ENCODE measurements at regions not wholly inside any gene's neighbourhood (a gene's known extent, or its start where the extent isn't known, plus 50 kb on each side); places are given as distances from the start of the nearest gene placed in this dataset.

GRCh38 chr9:113741886-113742854, 133.9 kb upstream of the ZNF618 start:
- no peak for DNase-seq

DNA sequence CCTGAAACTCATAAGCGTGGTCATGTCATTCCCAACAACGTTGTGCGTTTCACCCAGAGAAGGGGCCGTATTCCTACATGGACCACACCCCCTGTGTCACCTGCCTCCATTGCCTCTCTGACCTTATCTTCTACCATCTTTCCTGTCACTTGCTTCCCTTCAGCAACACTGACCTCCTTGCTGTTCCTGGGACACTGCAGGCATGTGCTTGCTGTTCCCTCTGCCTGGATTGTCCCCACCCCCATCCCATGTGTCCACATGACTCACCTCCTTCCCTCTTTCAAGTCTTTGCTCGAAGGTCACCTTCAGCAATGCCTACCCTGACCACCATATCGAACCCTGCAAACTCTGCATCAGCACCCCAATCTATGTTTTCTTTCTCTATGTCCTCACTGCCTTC, 133.2 kb upstream of the ZNF618 start:
- DNase-seq: no peak

DNA sequence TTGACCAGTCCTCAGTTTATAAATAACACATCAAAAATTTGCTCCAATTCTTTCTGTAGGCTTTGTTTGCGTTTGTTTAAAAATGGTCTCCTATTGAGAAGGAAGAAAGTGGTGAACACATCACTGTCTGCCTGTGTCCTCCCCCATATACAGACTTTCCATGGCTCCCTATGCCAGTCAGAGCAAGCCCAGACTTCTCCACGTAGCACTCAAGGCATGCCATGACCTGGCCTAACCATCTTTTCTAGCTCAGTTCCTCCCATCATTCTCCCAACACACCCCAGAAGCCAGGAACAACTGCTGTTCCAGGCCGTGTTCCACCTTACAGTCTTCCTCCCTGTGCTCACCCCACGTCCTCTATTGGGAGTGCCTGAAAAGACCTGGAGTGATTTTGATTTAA, 129.6 kb upstream of the ZNF618 start:
- no peak for DNase-seq

DNA sequence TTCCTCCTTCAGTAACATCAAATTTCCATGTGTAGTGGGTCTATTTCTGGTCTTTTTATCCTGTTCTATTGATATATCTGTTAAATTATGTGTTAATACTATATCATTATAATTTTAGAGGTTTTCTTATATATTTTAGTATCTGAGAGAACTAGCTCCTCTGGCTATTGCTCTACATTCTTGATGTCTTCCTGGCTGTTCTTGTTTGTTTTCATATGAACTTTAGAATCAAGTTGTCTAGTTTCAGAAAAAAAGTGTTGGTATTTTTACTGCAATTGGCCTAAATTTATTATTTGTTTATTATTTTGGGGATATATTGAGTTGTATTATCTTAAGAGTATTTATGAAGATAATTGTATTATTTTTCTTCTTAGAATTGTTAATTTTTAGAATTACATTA, 128.0 kb upstream of the ZNF618 start:
- DNase-seq: no peak

DNA sequence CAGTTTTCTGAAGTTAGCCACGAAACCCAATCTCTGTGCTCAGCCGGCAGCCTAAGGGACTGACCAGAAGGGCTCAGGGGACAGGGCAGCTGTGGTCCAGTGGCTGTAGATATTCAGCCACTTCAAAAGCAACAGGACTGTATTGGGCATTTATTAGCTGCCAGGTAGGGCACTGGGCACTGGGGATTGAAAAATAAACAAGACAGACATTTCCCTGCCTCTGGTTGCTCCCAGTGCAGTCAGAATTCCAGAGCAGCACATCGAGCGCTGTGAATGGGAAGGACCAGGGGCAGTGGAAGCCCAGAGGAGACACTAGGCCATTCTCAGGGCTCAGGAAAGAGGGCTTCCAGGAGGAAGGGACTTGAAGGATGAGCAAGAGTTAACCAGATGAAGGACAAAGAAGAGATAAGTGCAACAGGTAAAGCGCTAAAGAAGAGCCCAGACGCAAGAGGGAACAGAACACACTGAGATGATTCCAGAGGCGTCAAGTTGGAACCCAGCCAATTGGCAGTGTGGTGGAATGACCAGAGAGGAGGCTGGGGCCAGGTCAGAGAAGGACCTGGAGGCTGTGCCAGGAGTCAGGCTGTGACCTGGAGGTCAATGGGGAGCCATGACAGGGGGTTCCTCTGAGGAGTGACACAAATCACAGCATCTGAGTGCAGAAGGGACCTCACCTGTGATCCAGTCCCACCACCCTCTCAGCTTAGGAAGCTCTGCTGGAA, 122.5 kb upstream of the ZNF618 start:
- DNase-seq: no peak

GRCh38 chr9:113754739-113755138, 121.4 kb upstream of the ZNF618 start:
- no peak for DNase-seq

DNA sequence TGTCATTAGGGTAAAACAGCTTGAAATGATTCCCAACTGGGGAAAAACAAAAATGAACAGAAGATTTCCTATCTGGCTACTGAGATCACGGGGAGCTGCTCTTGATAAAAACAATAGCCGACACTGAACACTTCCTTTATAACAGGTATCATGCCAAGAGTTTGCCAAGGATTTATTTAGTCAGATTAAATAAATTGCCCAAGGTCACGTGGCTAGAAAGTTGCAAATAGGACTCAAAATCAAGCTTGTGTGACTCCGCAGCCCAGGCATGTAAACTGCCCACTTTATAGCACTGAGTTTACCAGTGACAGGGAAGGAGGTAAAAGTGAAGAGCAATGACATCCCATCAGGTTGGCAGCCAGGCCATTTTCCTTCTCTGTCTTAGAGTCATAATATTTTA, 120.7 kb upstream of the ZNF618 start:
- no peak for DNase-seq

DNA sequence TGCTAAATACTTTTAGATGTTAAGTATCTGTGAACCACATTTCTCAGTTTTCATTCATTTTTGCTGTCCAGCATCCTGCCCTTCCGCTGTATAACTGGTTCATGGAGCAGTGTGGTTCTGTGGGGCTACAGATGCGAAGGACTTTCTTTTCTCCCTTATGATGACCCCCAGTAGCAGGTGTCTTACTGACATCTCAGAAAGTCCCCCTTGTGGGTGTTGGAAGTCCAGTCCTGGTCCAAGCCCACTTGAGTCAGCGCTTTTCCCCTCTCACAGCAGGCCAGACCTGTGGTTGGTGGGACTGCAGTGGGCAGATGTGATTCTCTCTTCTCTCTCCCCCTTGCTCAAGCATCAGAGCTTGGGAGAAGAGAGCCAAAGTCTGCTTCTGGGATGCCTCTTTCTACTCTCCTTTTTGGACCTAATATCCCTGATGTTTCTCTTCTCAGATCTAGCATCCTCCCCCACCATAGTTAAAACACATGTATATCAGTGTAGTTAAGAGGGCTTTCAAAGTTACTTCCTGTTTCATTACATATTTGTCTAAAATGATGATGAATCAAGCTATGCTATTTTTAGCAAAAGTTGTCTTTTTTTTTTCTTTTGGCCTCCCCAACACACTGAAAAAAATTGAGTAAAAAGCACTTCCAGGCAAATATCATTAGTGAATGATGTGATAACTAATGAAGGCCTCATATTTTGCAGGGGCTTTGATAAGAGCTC, 119.5 kb upstream of the ZNF618 start:
- DNase-seq: no peak

DNA sequence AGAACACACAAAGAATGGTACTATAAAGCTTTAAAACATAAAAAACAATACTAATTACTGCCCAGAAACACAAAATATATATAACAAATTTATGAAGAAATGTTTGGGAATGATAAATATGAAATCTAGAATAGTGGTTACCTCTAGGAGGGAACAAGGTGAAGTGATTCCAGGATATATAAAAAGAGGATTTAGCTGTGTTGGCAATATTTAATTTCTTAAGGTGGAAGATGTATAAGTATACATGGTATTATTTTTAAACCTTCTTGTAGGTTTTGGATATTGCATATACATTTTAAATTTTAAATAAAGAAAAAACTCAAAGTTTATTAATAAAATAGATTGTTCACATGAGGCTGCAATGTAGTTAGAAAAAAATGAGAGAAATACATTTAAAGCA, 112.7 kb upstream of the ZNF618 start:
- no peak for DNase-seq

DNA sequence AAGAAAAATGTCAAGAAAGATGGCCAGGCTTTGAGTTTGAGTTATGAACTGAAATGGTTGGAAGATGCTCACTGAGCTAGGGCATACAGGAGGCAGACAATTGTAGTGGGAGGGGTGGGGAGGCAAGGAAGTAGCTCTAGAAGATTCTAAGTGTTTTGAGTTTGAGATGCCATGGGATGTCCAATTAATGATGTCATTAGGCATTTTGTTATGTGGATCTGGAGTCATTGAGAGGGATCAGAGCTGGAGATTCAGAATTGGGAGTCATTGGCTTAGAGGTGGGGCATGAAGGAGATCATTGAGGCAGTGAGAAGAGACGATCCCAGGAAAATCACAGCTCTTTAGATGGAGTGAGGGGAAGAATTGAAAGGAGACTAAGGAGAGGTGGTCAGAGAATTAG, 111.5 kb upstream of the ZNF618 start:
- DNase-seq: no peak

DNA sequence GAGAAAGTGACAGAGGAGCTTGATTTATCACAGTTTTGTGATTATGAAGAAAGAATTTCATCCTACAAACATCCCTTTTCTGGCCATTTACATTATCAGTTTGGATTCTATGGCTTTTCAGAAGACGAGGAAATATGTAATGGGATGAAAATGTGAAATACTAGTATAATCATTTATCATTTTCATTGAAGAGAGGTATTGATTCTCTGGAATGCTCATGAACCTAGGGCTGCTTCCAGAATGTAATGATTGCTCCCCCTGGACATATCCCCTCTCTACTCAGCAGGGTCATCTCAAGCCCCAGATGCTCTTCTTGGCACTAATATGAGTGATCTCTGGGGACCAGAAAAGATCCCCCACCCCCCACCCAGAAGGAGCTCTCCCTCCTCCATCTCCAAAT, 106.7 kb upstream of the ZNF618 start:
- no peak for DNase-seq

GRCh38 chr9:113770396-113770795, 105.7 kb upstream of the ZNF618 start:
- no peak for DNase-seq

- DNase-seq: no peak
These were observed 104.9 kb upstream of the ZNF618 start for GRCh38 chr9:113771199-113771598.

DNA sequence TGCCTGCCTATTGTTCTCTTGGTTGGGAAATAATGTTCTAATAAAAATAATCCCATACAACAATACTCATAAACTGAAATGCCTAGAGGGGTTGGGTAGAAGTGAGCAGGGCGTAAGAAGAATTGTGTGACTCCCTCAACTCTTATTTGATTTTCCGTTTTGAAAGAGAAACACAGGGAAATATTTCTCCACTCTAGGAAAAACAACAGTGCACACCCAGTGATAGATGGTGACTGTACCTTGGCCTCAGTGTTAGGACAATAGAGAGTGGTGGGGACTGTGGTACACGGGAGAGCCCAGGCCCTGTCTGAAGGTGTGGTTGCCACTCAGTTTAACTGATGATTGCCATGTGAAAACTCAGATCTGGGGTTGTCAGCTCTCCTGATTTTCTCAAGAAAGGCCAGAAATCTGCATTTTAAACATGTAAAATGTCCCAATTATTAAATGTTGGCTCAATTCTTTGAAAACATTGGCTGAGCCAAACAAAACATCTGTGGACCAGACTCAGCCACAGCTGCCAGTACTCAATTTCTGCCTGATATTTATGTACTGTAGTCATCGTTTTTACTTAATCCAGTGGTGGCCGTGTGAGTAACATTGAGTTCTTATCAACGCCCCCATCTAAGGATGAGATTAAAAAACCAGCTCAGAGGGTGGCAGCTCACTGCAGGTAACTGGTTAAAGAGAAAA, 103.8 kb upstream of the ZNF618 start:
- DNase-seq: no peak

DNA sequence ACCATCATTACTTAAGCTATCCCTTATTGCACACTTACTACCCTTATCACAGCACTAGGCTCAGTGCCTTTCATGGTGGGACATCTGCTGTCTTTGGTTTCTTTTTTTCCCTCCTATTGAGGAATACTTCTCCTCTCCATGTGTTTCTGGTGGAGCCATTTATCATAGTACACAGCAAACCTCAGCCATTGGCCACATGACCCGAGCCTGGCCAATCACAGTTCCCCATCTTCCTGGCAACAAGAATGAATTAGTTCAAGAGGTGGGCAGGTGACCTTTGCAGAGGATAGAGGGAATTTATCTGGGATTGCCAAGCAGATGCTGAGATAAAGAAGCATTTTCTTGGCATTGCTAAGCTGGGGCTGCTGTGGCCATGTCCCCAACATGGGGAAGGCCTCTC, 101.1 kb upstream of the ZNF618 start:
- DNase-seq: no peak

DNA sequence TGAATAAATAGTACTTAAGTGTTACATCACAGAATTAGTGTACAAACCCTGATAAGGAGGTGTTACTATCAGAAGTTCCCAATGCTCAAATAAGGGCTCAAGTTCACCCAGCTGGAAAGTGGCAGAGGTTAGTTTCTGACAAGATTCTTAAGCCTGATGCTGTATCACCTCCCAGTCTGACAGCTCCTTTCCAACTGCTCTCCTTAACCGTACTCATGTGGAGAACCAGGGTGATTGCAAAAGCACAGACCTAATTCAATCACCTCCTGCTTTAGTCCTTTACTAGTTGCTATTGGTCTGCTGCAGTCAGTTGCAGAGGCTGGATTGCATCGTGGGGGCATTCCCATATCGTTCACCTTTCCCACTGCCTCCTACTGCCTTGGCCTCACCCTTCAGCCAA, 100.4 kb upstream of the ZNF618 start:
- DNase-seq: no peak

DNA sequence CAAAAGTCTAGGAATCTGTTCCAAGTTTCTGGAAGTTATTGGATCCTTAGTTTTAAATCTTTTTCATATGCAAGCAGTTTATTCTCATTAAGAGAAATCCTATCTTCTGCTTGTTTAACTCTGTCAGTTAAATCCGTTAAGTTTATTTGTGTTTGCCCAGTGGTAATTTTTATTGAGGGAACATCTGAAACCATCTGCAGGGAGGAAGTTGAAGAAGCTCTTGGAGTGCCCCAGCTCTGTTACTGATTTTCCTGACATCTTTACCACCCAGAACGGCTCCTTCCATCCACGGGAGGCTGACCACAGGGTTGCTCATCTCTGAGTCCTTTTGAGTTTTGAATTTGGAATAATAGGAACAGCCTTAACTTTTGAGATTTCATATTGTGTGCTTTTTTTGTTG, 99.9 kb upstream of the ZNF618 start:
- no peak for DNase-seq

DNA sequence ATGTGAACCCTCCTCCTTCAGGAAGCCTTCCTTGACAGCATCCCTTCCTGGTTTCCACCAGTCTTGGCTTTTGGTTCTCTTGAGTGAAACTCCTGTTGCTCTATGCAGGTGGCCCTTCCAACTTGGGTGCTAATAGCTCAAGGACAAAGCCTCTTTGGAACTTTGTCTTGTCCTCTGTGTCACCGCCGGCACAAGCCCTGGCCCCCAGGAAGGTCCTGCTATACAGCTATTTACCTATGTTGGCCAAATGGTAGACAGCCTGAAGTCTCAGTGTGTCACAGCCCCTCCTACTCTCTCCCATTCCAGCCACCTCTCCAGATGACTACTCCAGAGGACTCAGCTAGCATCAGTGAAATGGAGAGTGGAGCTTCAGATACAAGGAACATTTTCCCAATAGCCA, 94.7 kb upstream of the ZNF618 start:
- DNase-seq: no peak

DNA sequence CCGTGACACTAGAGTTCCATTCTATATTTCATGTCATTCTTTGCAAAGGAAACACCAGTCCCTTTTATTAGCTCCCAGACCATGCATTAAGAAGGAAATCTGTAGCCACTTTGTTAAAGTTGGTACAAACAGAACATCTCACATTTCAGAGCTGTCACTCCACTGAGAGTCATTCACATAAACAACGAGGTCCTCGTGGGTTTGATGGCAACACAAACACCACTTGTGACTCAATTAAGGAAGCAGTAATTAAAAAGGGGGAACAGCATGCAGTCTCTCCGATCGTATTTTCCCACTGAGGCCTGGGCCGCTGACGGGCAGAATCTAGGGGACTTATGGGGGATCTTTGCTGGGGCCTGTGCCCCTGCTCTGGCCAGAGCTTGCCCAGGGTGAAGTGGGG, 94.2 kb upstream of the ZNF618 start:
- DNase-seq: no peak

DNA sequence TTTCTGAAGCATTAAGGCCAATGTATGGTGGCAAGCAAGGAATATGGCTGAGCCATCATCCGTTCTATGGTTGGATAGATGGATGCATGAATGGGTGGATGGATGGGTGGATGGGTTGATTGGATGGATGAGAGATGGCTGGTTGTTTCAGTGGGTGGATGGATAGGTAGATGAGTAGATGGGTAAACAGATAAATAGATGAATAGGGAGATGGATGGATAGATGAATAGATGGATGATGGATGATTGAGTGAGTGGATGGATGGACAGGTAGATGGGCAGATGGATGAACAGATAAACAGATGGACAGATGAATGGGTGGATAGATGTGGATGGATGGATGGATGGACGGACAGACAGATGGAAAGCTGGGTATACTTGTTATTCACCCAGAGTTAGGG, 92.6 kb upstream of the ZNF618 start:
- DNase-seq: no peak

GRCh38 chr9:113785334-113785733, 90.8 kb upstream of the ZNF618 start:
- DNase-seq: no peak

GRCh38 chr9:113786071-113786470, 90.0 kb upstream of the ZNF618 start:
- DNase-seq: no peak

GRCh38 chr9:113787871-113788270, 88.2 kb upstream of the ZNF618 start:
- no peak for DNase-seq
